Limb (tissue), 2 donors: ENCODE measurements at regions not wholly inside any gene's neighbourhood (a gene's known extent, or its start where the extent isn't known, plus 50 kb on each side); places are given as distances from the start of the nearest gene placed in this dataset.

Source experiments
- DNase-seq, 2 donors: peaks; one replicate each; pipeline ENCODE4 v3.0.0-alpha.2; 2016; ENCODE audit errors: extremely low spot score in 2 of 2

DNA sequence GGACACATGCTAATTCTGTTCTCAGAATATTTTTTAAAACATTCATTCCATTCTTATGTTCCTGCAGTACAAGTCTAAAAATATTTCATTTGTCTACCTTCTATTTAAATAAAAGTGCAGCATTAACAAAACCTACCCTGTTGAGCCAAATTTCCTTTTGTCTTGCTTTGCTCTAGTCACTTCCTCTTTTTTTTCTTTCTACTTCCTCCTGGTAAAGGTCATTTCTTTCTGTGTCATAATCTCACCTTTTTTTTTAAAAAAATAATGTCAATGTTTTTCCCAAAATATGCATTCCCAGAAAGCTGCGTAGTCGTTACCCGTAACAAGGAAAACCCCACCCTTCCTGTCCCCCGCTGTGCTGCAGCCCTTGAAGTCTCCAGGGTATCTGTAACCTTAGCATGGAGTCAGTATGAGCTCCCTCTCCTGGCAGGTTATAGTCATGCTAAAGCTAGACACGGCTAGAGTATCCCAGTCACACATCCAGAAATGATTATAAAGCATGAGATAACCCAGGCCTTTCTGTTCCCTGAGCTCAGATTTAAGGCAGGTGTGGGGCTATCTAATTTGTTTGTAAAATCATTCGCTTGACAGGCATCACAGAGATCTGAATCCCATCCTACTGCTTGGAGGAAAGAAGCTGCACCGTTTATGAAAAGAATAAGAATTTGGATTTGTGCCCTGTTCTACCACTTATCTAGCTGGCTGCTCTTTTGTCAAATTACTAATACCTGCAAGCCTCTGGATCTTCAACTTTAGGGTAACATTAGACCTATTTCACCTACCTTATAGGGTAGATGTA is 51.1 kb upstream of the EED start:
- DNase-seq, result peak in 1 of 2 donors; percentile 39

- DNase-seq, result no peak
These were observed 51.9 kb upstream of the EED start for GRCh38 chr11:86192519-86193257.

DNA sequence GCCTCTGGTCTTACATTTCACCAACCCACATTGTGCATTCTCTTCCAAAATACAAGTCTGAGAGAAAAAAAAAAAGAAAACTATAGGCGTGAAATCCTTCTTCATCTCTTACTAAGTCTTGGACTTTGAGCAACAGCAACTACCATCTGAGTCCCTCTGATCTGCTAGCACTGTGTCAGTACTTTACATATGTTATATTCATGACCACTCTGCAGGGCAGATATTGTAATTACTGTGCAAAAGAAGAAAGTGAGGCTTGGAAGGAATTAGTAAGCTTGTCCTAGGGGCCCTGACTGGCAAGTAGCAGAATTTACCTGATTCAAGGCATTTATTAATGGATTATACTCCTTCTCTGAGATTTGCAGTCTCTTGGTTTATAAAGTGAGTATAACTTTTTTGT is 52.7 kb upstream of the EED start:
- DNase-seq, result no peak

GRCh38 chr11:86187027-86187426 is 57.5 kb upstream of the EED start:
- DNase-seq, result no peak

- DNase-seq, result no peak
These were observed 58.2 kb upstream of the EED start for GRCh38 chr11:86186386-86186785.

DNA sequence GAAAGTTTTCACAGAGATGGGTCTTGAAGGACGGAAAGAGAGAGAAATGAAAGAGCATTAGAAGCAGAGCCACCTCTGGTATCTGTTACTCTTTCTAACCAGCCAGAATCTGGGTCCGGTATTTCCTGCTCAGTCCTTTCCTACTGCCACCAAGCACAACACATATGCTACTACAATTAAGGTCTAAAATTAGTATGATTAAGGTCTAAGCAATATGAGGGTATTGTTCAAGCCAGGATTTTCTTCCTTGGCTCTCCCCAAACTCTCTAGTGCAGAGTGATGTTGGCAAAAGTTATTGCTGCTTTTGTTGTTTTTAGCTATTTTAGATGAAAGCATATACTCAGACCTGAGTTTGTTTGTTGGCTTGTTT is 59.2 kb upstream of the EED start:
- no peak for DNase-seq

- no peak for DNase-seq
These were observed 59.7 kb upstream of the EED start for GRCh38 chr11:86184728-86185380.

- DNase-seq, result no peak
These were observed 60.9 kb upstream of the EED start for GRCh38 chr11:86183694-86184093.

- no peak for DNase-seq
These were observed 61.5 kb upstream of the EED start for GRCh38 chr11:86182976-86183584.

GRCh38 chr11:86181379-86181778 is 63.2 kb upstream of the EED start:
- DNase-seq, result no peak

DNA sequence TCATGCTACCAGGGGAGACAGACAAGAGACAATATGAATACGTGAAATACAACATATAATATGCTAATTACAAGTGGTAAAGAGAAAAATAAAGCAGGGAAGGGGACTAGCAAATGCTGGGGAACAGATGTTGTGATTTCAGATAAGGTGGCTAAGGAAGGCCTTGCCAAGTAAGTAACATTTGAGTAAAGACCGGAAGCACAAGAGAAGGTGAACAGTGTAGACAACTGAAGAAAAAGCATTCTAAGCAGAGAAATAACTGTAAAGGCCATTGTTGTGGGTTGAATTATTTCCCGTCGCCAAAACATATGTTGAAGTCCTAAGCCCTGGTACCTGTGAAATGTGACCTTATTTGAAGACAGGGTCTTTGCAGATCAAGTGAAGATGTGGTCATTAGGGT is 63.7 kb upstream of the EED start:
- no peak for DNase-seq

DNA sequence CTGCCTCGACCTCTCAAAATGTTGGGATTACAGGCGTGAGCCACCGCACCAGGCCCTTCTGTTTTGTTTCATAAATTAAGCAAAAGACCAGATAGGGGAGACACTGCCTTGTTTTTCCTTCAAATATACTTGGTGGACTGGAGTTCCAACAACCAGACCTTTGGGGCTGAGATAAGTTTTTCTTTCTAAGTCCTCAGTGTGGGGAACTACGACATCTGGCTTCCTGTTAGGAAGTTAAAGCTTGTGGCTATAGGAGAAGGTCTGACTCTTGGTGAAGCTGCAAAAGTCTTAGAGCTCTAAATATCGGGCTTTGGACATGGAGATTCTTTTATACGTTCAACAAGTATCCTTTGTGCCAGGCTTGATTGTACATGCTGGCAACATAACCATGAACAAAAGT is 64.1 kb upstream of the EED start:
- DNase-seq, result no peak

DNA sequence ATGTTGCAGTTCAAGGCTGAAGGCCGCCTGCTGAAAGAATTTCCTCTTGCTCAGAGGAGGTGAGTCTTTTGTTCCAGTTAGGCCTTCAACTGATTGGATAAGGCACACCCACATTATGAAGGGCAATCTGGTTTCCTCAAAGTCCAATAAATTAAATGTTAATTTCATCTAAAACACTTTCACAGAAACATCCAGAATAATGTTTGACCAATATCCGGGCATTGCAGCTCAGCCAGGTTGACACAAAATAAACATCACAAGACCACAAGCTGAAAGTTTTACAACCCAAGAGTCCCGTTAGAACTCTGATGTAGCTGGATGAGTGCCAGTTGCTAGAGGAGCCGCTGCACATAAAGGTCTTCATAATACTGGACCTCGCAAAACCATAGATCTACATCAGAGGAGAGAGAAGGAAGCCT is 64.9 kb upstream of the EED start:
- DNase-seq, result no peak

DNA sequence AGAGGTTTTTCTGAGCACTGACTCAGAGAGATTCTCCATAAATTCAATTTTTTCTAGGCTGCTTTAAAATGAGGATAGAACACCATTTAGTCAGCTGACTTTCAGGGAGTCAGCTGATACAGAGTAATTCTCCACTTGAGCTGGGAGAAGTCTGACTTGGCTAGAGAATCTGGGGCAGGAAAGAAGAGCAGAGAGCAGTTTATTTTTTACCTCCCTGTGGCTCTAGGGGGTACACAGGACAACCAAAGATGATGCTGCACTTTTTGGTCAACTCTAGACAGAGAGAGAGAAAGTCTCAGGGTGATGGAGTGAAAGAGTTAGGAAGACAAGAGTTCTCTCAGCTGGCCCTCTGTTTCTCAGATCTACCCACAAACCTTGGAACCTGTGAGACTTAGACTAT is 67.3 kb upstream of the EED start:
- no peak for DNase-seq

DNA sequence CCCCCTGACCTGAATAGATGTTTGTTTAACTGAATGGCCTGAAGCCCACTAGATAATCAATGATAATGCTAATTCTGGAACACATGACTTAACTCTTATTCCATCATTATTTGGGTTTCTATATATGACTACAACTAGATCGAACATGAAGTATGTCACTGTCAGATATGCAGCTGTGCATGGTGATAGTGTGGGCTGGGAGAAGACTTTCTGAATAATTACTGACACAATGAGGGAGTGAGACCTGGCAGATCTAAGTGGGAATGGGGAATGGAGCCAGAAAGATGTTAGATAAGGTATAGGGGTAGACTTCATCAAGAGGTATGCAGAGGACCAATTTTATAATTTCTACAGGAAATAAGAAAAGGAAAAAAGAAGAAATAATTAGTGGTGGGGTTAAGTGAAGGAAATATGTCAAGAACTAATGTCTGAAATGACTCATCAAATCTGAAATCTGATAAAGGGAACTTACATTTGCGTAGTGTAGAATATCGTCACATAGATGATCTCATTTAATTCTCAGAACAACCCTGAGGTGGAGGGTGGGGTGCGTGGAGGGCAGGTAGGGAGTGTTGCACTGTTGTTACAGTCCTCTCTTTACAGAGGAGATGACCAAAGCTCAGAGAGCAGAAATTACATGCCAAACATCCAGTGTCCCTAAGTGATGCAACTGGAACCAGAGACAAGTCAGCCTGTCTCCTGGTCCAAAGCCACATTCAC is 68.2 kb upstream of the EED start:
- no peak for DNase-seq

DNA sequence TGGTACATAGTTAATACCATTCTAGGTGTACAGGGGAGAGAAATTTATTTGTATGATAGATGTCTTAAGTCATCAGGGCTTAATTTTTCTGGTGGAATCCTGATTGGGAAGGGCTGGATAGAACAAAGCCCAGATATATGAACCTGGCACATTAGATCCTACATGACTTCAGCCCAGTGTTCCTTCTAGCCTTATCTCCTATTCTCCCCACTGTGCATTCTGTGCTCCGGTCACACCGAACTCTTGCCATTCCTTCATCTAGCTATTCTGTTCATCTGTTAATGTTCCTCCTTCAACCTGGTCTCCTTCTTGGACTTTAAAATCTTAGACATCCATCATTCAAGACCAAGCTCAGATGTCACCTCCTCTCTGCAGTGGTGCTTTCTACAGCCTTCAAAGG is 68.9 kb upstream of the EED start:
- no peak for DNase-seq

DNA sequence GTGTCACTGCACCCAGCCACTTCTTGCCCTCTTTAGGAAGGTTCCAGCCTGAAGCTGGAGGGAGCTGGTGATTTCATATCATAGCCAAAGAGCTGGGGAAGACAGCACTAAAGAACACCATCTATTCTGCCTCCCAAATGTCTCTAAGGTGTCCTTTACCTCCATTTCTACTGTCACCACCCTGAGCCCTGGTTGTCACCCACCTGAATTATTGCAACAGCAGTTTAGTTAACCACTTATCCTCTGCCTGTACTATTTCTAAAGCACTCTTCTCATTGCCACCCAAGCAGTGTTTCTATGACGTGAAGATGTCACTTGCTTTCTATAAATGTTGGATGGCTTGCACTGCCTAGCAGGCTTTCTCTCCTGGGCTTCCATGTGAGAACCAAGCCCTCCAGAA is 69.4 kb upstream of the EED start:
- DNase-seq, result no peak

DNA sequence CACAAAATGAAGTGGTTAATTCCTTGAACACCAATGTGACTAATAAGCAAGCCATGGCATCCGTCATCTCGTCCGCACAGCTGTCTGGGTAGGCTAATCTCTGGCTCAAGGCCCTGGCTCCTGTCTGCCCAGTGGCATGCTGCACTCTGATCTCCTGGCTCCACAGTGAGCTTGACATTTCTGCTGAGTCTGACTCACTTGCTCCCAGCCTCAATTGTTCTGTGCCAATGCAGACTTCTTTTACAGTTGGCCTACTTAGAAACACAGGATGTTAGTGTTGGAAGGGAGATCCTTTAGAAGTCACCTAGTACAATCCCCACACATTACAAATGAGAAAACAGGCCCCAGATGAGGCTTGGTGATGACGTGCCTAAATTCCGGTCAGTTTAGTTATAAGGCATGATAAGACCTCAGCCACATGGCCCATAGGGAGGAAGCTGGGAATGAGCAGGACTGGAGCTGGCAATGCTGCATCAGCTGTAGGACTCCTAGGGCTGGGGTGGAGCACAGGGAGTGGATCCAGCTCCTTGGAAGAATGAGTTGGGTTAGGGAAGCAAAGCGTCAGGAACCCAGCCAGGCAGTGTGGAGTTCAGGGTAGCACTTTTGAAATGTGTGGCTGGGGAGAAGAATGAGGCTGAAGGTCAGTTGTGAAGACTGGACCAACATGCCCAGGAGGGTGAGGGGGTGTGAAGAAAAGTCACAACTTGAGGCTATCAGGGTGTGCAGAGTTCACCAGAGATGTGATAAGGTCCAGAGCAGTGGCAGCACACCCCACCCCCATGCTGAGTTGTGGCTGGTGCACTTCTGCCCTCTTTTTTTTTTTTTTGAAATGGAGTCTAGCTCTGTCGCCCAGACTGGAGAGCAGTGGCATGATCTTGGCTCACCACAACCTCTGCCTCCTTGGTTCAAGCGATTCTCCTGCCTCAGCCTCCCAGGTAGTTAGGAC is 70.2 kb upstream of the EED start:
- DNase-seq, result no peak

DNA sequence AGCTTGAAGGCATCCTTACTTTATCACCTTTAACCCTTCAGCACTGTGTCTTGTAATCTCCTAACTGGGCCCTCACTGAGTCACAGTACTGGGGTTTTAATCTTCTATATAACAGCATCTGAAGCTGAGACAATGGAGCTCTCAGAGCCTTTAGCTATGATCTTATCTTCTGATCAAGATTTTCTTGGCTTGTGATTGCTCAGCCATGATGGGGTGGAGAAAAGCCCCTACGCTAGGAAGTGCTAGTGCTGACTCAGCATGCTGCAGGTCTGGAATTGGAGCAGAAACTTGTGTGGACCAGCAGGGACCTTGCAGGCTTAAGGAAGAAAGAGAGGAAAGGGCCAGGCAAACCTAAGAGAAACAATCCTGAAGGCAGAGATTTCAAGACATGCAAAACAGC is 71.7 kb upstream of the EED start:
- no peak for DNase-seq

DNA sequence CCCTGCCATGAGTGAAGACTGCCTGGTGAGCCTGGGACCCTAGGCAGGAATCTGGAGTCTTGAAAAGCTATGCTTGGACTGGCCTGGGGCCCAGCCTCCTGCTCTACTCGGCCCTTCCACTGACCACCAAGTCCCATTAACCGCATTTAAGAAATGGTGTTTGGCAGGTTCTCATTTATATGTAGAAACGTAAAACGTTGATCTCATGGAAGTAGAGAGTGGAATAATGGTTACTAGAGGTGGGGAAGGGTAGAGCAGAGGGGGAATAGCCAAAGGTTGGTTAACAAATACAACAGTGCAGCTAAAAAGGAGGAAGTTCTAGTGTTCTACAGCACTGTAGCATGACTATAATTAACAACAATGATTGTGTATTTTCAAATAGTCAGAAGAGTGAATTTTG is 72.9 kb upstream of the EED start:
- no peak for DNase-seq
